ENCODE measurements at regions not wholly inside any gene's neighbourhood (a gene's known extent, or its start where the extent isn't known, plus 50 kb on each side); places are given as distances from the start of the nearest gene placed in this dataset.
A peak's percentile ranks its signal among the peaks of the same experiment; 100 is the strongest.

GRCh38 chr1:34419663-34420136 lies 243.0 kb downstream of the C1orf94 start:
- Histone ChIP-seq H3F3A (replicated peaks; ENCODE audit: low read depth) (no peaks in the 10 kb centered on the region), H4K20me1 (replicated peaks; ENCODE audit: insufficient read depth) (no peaks in the 10 kb centered on the region), H3K4me1 (ENCODE audit: insufficient read depth) (no peaks in the 10 kb centered on the region), H3K27ac (ENCODE audit: low read depth) (no peak overlapping the region), H3K27me3 (ENCODE audit: insufficient read depth) (no peaks in the 10 kb centered on the region), H3K4me2 (no peak overlapping the region), H3K36me3 (ENCODE audit: insufficient read depth) (no peaks in the 10 kb centered on the region), H3K79me2 (replicated peaks; ENCODE audit: insufficient read depth) (no peaks in the 10 kb centered on the region), H3K9me2 (ENCODE audit: insufficient read depth) (0 out of 2 replicates have a peak, but pooled peaks cover 5% of the 10 kb centered on the region), H3K4me3 (no peak overlapping the region), H2AFZ (peak overlapping the region; percentile 56)
- DNase-seq (ENCODE audit: low spot score) (peak; percentile 79), ATAC-seq (peak; percentile 99)
- Mint-ChIP-seq H3K4me3 (no peak overlapping the region), H3K4me1 (peaks cover 5% of the 10 kb centered on the region; the same call in 2 of the 3 replicates), H3K27me3 (ENCODE audit: insufficient read depth, low read depth, poor library complexity) (peaks cover 6% of the 10 kb centered on the region), H3K27ac (no peak overlapping the region), H3K36me3 (ENCODE audit: low read depth) (no peaks in the 10 kb centered on the region), H3K9me3 (no peaks in the 10 kb centered on the region)
- TF ChIP-seq CTCF (conservative IDR thresholded peaks at IDR 0.05; ENCODE audit: low read depth in 2 of 2), result peak; percentile 63 to 78
- peak; percentile 16; the same call in 1 of the 2 replicates for TF ChIP-seq CREB1 (CRISPR knock-in tag; IDR thresholded peaks at IDR 0.05; ENCODE audit: low read depth)
- peak; percentile 74; the same call in 1 of the 2 replicates for TF ChIP-seq ZNF462 (CRISPR knock-in tag; IDR thresholded peaks at IDR 0.05)
- TF ChIP-seq STAT1 (IDR thresholded peaks at IDR 0.05; ENCODE audit: unreplicated experiment), result no peak
- TF ChIP-seq ETS1 (IDR thresholded peaks at IDR 0.05), result no peak
- no peak for TF ChIP-seq ZNF114 (CRISPR knock-in tag; IDR thresholded peaks at IDR 0.05)

Data from GM23338 (cell line).